Left lung (tissue), 4 donors: ENCODE measurements at regions not wholly inside any gene's neighbourhood (a gene's known extent, or its start where the extent isn't known, plus 50 kb on each side); places are given as distances from the start of the nearest gene placed in this dataset.

Source experiments
- ATAC-seq: fragments of 200-7000 bp; cut with Tn5 transposase; one replicate; pipeline ENCODE4 v1.9.1; 2020; ENCODE audit warnings: moderate library complexity
- DNase-seq, 4 donors: peaks; one replicate each; pipeline ENCODE4 v3.0.0-alpha.2; 2013 to 2020
- H3K27ac ChIP-seq, 2 donors: fragments of 200-600 bp; sonication (generic) in 1 of 2; one replicate each; pipeline versions ENCODE4 v1.5.0 to v1.8.0; 2020 to 2021
- H3K27me3 ChIP-seq, 2 donors: fragments of 200-600 bp; sonication (generic) in 1 of 2; one replicate each; pipeline versions ENCODE4 v1.5.0 to v1.8.0; 2020 to 2021
- H3K36me3 ChIP-seq, 2 donors: fragments of 200-600 bp; sonication (generic) in 1 of 2; one replicate each; pipeline versions ENCODE4 v1.5.0 to v1.8.0; 2020 to 2021
- H3K4me1 ChIP-seq, 2 donors: fragments of 200-600 bp; one replicate each; pipeline ENCODE4 v1.8.0; 2021
- H3K4me3 ChIP-seq, 2 donors: fragments of 200-600 bp; sonication (generic) in 1 of 2; one replicate each; pipeline versions ENCODE4 v1.5.0 to v1.8.0; 2020 to 2021; ENCODE audit warnings: mild to moderate bottlenecking in 1 of 2
- H3K9me3 ChIP-seq, 2 donors: fragments of 200-600 bp; sonication (generic) in 1 of 2; one replicate each; pipeline versions ENCODE4 v1.5.0 to v1.8.0; 2020 to 2021
- intact Hi-C, 2 donors: fragments of 100-400 bp; cut with DNase I; formaldehyde crosslinking; loops; one replicate each; pipeline versions ENCODE4 v1.11.2 to v1.14.2; 2022
- TF ChIP-seq, protein P1 (sequence below), 2 donors: fragments of 200-600 bp; sonication (generic) in 1 of 2; IDR thresholded peaks; one replicate each; pipeline versions ENCODE4 v1.5.0 to v1.8.0; 2021; ENCODE audit warnings: antibody characterized with exemption in 2 of 2
- donor health status: DM: no; HTN: yes; CAD: no.
- donor health status: DM: no; HTN: no; CAD: no.

- TF ChIP-seq, protein P1, sequence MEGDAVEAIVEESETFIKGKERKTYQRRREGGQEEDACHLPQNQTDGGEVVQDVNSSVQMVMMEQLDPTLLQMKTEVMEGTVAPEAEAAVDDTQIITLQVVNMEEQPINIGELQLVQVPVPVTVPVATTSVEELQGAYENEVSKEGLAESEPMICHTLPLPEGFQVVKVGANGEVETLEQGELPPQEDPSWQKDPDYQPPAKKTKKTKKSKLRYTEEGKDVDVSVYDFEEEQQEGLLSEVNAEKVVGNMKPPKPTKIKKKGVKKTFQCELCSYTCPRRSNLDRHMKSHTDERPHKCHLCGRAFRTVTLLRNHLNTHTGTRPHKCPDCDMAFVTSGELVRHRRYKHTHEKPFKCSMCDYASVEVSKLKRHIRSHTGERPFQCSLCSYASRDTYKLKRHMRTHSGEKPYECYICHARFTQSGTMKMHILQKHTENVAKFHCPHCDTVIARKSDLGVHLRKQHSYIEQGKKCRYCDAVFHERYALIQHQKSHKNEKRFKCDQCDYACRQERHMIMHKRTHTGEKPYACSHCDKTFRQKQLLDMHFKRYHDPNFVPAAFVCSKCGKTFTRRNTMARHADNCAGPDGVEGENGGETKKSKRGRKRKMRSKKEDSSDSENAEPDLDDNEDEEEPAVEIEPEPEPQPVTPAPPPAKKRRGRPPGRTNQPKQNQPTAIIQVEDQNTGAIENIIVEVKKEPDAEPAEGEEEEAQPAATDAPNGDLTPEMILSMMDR (IDR thresholded peaks at IDR 0.05): no peak
- Histone ChIP-seq H3K9me3 (no peaks in the 10 kb centered on the region), H3K27ac (no peak overlapping the region), H3K4me1 (no peaks in the 10 kb centered on the region), H3K4me3 (no peak overlapping the region), H3K27me3 (no peaks in the 10 kb centered on the region), H3K36me3 (no peaks in the 10 kb centered on the region)
- DNase-seq (no peak), ATAC-seq (no peak)
- intact Hi-C loops: no loop called here
Measured at GRCh38 chr14:85921241-85921640, 391.3 kb downstream of the FLRT2 start.

DNA sequence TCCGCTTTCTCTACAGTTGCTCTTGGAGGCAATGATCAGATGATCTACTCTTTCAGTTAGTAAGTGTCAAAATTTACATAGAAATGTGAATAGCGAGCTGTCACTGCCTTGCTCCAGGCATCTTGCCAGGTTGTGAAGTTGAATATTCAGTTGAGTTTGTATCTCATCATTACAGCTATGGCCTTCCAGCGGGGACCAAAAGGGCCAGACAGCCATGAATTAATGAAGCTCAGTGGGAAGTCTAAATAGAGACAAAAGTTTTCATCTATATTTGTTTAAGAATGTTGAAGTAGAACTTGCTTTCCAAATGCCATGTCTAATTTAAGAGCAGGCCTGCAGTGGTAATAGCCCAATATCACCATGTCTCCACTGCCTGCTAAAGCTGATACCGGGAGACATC lies 387.8 kb downstream of the FLRT2 start:
- Histone ChIP-seq H3K36me3 (no peaks in the 10 kb centered on the region), H3K27me3 (no peaks in the 10 kb centered on the region), H3K27ac (no peak overlapping the region), H3K4me1 (no peaks in the 10 kb centered on the region), H3K4me3 (no peak overlapping the region), H3K9me3 (peaks cover 0 to 2% of the 10 kb centered on the region in 2 donors)
- DNase-seq: no peak
- no peak for ATAC-seq
- TF ChIP-seq, protein P1 (IDR thresholded peaks at IDR 0.05): no peak
- intact Hi-C loops: no loop called here

DNA sequence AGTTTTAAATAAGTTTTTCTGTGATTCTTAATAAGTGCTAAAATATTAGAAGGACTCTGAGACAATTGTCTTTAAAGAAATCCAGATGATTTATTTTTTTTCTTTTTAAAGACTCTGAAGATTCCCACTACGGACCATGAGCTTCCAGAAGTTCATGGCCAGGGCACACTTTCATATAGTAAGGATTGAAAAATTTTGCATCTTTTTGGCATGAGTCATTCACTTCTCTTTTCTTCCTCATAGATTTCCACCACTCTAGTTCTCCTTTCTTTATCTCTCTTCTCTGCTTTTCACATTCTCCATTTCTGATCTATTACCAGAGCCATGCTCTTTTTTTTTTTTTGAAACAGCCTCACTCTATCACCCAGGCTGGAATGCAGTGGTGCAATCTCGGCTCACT lies 385.8 kb downstream of the FLRT2 start:
- Histone ChIP-seq H3K4me1 (no peaks in the 10 kb centered on the region), H3K4me3 (no peak overlapping the region), H3K27me3 (no peaks in the 10 kb centered on the region), H3K36me3 (no peaks in the 10 kb centered on the region), H3K27ac (no peak overlapping the region), H3K9me3 (peaks cover 0 to 2% of the 10 kb centered on the region in 2 donors)
- TF ChIP-seq, protein P1 (IDR thresholded peaks at IDR 0.05): no peak
- intact Hi-C loops: no loop called here
- DNase-seq (no peak), ATAC-seq (no peak)

- TF ChIP-seq, protein P1 (IDR thresholded peaks at IDR 0.05): no peak
- Histone ChIP-seq H3K4me3 (no peak overlapping the region), H3K9me3 (peaks cover 0 to 2% of the 10 kb centered on the region in 2 donors), H3K36me3 (no peaks in the 10 kb centered on the region), H3K27ac (no peak overlapping the region), H3K27me3 (no peaks in the 10 kb centered on the region), H3K4me1 (no peaks in the 10 kb centered on the region)
- ATAC-seq (no peak), DNase-seq (peak in 2 of 4 donors; percentile 6 to 8)
- intact Hi-C loops: no loop called here
Measured at GRCh38 chr14:85912141-85912540, 382.2 kb downstream of the FLRT2 start.

DNA sequence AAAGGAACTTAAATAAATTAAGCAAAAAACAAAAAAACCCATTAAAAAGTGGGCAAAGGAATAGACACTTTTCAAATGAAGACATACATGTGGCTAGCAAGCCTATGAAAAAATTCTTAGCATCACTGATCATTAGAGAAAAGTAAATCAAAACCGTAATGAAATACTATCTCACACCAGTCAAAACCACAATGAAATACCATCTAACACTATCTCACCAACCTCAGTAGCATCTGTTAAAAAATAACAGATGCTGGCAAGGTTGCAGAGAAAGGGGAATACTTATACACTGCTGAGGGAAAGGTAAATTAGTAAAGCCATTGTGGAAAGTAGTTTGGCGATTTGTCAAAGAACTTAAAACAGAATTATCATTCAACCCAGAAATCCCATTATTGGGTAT lies 381.1 kb downstream of the FLRT2 start:
- no peaks in the 10 kb centered on the region for H3K36me3 ChIP-seq
- peaks cover 0 to 2% of the 10 kb centered on the region in 2 donors for H3K9me3 ChIP-seq
- no peak overlapping the region for H3K4me3 ChIP-seq
- TF ChIP-seq, protein P1 (IDR thresholded peaks at IDR 0.05): no peak
- H3K4me1 ChIP-seq: no peaks in the 10 kb centered on the region
- DNase-seq (no peak), ATAC-seq (no peak)
- intact Hi-C loops: no loop called here
- no peak overlapping the region for H3K27ac ChIP-seq
- no peaks in the 10 kb centered on the region for H3K27me3 ChIP-seq
